ENCODE measurements at regions not wholly inside any gene's neighbourhood (a gene's known extent, or its start where the extent isn't known, plus 50 kb on each side); places are given as distances from the start of the nearest gene placed in this dataset.

DNA sequence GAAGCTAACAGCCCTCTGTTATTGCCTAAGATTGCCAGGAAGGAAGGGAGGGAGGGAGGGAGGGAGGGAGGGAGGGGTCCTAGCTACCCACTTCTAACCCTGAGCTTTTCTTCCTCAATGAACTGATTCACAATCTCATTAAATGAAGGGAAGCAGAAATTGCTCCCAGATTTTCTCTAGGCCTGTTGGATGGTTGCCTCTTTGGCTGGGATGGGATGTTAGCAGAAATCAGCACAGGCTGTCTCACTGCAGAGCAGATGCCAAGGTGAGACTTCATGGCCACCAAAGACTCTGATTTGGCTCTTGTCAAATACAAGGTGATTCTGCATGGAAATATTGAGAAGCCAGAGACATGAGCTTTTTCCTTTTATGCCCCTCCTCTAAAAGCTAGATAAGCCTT lies 578.6 kb downstream of the ACTL7B start:
- POLR2A ChIA-PET, result no interaction called here
- H4K20me1 ChIP-seq (ENCODE audit: control insufficient read depth, insufficient read depth, low read length, poor library complexity, severe bottlenecking), result no peaks in the 10 kb centered on the region
- DNase-seq, result no peak
- H2AFZ ChIP-seq (ENCODE audit: insufficient read depth, low read depth, low read length, poor library complexity, severe bottlenecking), result no peak overlapping the region
- no peaks in the 10 kb centered on the region for H3K9me3 ChIP-seq (ENCODE audit: control extremely low read depth in 1 of 3, control insufficient read depth in 2 of 3, insufficient read depth in 1 of 3, low read length in 2 of 3)
- H3K9ac ChIP-seq (ENCODE audit: low read length), result no peak overlapping the region
- Mint-ChIP-seq H3K4me3 (no peak overlapping the region), H3K9me3 (ENCODE audit: insufficient read depth) (no peaks in the 10 kb centered on the region), H3K27ac (no peak overlapping the region), H3K27me3 (peaks cover 10% of the 10 kb centered on the region), H3K4me1 (peaks cover 3% of the 10 kb centered on the region)
- ATAC-seq (ENCODE audit: low read depth), result no peak
- TF ChIP-seq EZH2 (IDR thresholded peaks at IDR 0.05; ENCODE audit: borderline replicate concordance, insufficient read depth, low read depth, low read length, poor library complexity, severe bottlenecking), result no peak
- TF ChIP-seq, protein P1, sequence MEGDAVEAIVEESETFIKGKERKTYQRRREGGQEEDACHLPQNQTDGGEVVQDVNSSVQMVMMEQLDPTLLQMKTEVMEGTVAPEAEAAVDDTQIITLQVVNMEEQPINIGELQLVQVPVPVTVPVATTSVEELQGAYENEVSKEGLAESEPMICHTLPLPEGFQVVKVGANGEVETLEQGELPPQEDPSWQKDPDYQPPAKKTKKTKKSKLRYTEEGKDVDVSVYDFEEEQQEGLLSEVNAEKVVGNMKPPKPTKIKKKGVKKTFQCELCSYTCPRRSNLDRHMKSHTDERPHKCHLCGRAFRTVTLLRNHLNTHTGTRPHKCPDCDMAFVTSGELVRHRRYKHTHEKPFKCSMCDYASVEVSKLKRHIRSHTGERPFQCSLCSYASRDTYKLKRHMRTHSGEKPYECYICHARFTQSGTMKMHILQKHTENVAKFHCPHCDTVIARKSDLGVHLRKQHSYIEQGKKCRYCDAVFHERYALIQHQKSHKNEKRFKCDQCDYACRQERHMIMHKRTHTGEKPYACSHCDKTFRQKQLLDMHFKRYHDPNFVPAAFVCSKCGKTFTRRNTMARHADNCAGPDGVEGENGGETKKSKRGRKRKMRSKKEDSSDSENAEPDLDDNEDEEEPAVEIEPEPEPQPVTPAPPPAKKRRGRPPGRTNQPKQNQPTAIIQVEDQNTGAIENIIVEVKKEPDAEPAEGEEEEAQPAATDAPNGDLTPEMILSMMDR (IDR thresholded peaks at IDR 0.05), result no peak
- no peaks in the 10 kb centered on the region for H3K27me3 ChIP-seq (replicated peaks in 1 of 4; ENCODE audit: control extremely low read depth in 1 of 4, control insufficient read depth in 3 of 4, insufficient read depth in 4 of 4, low read length in 3 of 4)
- H3K4me1 ChIP-seq (ENCODE audit: control insufficient read depth in 2 of 2, insufficient read depth in 2 of 2, low read length in 2 of 2), result peaks cover 2% of the 10 kb centered on the region in 2 donors
- CTCF ChIA-PET, result interaction anchor here (2.2 kb wide), 1 partner anchor 10 kb away, joined by 4 read pairs; no protein-coding TSS in a partner anchor
- H3K27ac ChIP-seq (ENCODE audit: low read length in 2 of 2), result no peak overlapping the region
- H3K36me3 ChIP-seq (replicated peaks in 1 of 2; ENCODE audit: control extremely low read depth in 1 of 2, control insufficient read depth in 1 of 2, extremely low read depth in 1 of 2, insufficient read depth in 2 of 2, low read length in 1 of 2), result no peaks in the 10 kb centered on the region
- H3K4me3 ChIP-seq (ENCODE audit: control extremely low read depth in 1 of 5, extremely low read depth in 1 of 5, insufficient read depth in 1 of 5, low read depth in 2 of 5, low read length in 4 of 5), result no peak overlapping the region
- no peaks in the 10 kb centered on the region for H3K79me2 ChIP-seq (ENCODE audit: control insufficient read depth, insufficient read depth, low read length)
- intact Hi-C loops (cut with micrococcal nuclease), result no loop called here
- no peak overlapping the region for H3K4me2 ChIP-seq (replicated peaks; ENCODE audit: low read depth, low read length, poor library complexity, severe bottlenecking)

GRCh38 chr9:108275906-108276305 lies 579.9 kb downstream of the ACTL7B start:
- H3K27me3 Mint-ChIP-seq, result peaks cover 10% of the 10 kb centered on the region
- TF ChIP-seq, protein P1 (IDR thresholded peaks at IDR 0.05), result no peak
- no peak for TF ChIP-seq EZH2 (IDR thresholded peaks at IDR 0.05; ENCODE audit: borderline replicate concordance, insufficient read depth, low read depth, low read length, poor library complexity, severe bottlenecking)
- Histone ChIP-seq H3K4me3 (ENCODE audit: control extremely low read depth in 1 of 5, extremely low read depth in 1 of 5, insufficient read depth in 1 of 5, low read depth in 2 of 5, low read length in 4 of 5) (no peak overlapping the region), H2AFZ (ENCODE audit: insufficient read depth, low read depth, low read length, poor library complexity, severe bottlenecking) (no peak overlapping the region), H4K20me1 (ENCODE audit: control insufficient read depth, insufficient read depth, low read length, poor library complexity, severe bottlenecking) (no peaks in the 10 kb centered on the region), H3K36me3 (replicated peaks in 1 of 2; ENCODE audit: control extremely low read depth in 1 of 2, control insufficient read depth in 1 of 2, extremely low read depth in 1 of 2, insufficient read depth in 2 of 2, low read length in 1 of 2) (no peaks in the 10 kb centered on the region), H3K27me3 (replicated peaks in 1 of 4; ENCODE audit: control extremely low read depth in 1 of 4, control insufficient read depth in 3 of 4, insufficient read depth in 4 of 4, low read length in 3 of 4) (no peaks in the 10 kb centered on the region), H3K4me2 (replicated peaks; ENCODE audit: low read depth, low read length, poor library complexity, severe bottlenecking) (no peak overlapping the region), H3K79me2 (ENCODE audit: control insufficient read depth, insufficient read depth, low read length) (no peaks in the 10 kb centered on the region), H3K9me3 (ENCODE audit: control extremely low read depth in 1 of 3, control insufficient read depth in 2 of 3, insufficient read depth in 1 of 3, low read length in 2 of 3) (no peaks in the 10 kb centered on the region), H3K9ac (ENCODE audit: low read length) (no peak overlapping the region), H3K27ac (ENCODE audit: low read length in 2 of 2) (no peak overlapping the region), H3K4me1 (ENCODE audit: control insufficient read depth in 2 of 2, insufficient read depth in 2 of 2, low read length in 2 of 2) (peaks cover 3 to 4% of the 10 kb centered on the region in 2 donors)
- ChIA-PET POLR2A (no interaction called here), CTCF (no interaction called here)
- no CpG with 5 or more reads among the region's 2 CpGs for WGBS (ENCODE audit: insufficient coverage)
- peaks cover 3% of the 10 kb centered on the region for H3K4me1 Mint-ChIP-seq
- DNase-seq, result no peak
- no peak overlapping the region for H3K27ac Mint-ChIP-seq
- intact Hi-C loops (cut with micrococcal nuclease), result no loop called here
- no peak overlapping the region for H3K4me3 Mint-ChIP-seq
- no peaks in the 10 kb centered on the region for H3K9me3 Mint-ChIP-seq (ENCODE audit: insufficient read depth)
- ATAC-seq (ENCODE audit: low read depth), result no peak

All from B cell (primary cell).